Fibroblast of mammary gland (primary cell): ENCODE measurements at regions not wholly inside any gene's neighbourhood (a gene's known extent, or its start where the extent isn't known, plus 50 kb on each side); places are given as distances from the start of the nearest gene placed in this dataset.

Experiments
- DNase-seq: peaks from one replicate; pipeline ENCODE4 v3.0.0-alpha.2; 2010; ENCODE audit warnings: low read depth
- H3K4me3 ChIP-seq: 2 replicates; pipeline ENCODE4 v1.5.1; 2011; ENCODE audit warnings: low read depth, mild to moderate bottlenecking, low read length, moderate library complexity; ENCODE audit not compliant: control insufficient read depth
- TF ChIP-seq, protein P1 (sequence below): conservative IDR thresholded peaks from 2 replicates; pipeline ENCODE4 v1.5.1; 2011; ENCODE audit warnings: low read depth, low read length, inconsistent platforms; ENCODE audit not compliant: control insufficient read depth, insufficient read depth

DNA sequence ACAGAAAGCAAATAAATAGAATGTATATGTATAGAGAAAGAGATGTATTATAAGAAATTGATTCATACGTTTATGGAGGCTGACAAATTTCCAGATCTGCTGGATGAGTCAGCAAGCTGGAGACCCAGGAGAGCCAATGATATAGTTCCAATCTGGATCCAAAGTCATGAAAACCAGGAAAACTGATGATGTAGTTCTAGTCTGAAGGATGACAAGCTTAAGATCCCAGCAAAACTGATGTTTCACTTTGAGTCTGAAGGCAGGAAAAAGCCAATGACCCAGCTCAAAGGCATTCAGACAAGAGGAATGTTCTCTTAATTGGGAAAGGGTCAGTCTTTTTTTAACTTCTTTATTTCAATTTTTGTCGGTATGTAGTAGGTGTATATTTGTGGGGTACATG lies 102.6 kb downstream of the LHFPL1 start:
- DNase-seq = peak; percentile 15
- TF ChIP-seq, protein P1, sequence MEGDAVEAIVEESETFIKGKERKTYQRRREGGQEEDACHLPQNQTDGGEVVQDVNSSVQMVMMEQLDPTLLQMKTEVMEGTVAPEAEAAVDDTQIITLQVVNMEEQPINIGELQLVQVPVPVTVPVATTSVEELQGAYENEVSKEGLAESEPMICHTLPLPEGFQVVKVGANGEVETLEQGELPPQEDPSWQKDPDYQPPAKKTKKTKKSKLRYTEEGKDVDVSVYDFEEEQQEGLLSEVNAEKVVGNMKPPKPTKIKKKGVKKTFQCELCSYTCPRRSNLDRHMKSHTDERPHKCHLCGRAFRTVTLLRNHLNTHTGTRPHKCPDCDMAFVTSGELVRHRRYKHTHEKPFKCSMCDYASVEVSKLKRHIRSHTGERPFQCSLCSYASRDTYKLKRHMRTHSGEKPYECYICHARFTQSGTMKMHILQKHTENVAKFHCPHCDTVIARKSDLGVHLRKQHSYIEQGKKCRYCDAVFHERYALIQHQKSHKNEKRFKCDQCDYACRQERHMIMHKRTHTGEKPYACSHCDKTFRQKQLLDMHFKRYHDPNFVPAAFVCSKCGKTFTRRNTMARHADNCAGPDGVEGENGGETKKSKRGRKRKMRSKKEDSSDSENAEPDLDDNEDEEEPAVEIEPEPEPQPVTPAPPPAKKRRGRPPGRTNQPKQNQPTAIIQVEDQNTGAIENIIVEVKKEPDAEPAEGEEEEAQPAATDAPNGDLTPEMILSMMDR = no peak
- H3K4me3 ChIP-seq = no peak overlapping the region

GRCh38 chrX:112571388-112571787 lies 108.3 kb downstream of the LHFPL1 start:
- H3K4me3 ChIP-seq = no peak overlapping the region
- TF ChIP-seq, protein P1 = no peak
- DNase-seq = no peak

DNA sequence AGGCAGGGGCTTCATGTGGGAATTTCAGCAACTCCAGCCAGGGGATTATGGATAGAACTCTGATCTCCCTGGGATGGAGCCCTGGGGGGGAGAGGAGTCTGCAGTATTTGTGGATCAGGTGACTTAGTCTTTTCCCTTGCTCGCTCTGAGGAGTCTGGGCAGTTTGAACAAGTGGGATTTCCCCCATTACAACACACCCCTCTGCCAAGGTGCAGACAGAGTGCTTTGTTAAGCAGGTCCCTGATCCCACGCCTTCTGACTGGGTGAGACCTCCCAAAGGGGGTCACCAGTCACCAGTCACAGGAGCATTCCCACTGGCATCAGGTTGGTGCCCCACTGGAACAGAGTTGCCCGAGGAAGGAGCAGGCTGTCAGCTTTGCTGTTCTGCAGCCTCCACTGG lies 123.9 kb downstream of the LHFPL1 start:
- H3K4me3 ChIP-seq = no peak overlapping the region
- DNase-seq = no peak
- TF ChIP-seq, protein P1 = no peak

DNA sequence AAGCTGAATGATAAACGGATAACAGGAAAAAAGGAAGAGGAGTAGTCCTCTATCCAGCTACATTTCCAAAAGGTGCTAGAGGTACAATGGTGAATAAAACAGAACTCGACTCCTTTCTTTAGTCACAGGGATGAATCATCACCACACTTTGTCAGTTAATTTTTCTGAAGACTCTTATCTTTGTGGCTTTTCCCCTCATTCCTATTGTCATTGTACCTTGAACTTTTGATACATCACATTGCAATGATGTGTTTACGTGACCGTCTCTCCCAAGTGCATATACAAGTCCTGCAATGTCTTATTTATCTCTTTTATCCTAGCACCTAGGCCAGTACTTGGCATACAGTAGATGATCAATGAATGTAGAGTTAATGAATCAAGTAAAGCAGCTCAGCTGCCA lies 134.7 kb downstream of the LHFPL1 start:
- H3K4me3 ChIP-seq = no peak overlapping the region
- no peak for DNase-seq
- TF ChIP-seq, protein P1 = no peak

DNA sequence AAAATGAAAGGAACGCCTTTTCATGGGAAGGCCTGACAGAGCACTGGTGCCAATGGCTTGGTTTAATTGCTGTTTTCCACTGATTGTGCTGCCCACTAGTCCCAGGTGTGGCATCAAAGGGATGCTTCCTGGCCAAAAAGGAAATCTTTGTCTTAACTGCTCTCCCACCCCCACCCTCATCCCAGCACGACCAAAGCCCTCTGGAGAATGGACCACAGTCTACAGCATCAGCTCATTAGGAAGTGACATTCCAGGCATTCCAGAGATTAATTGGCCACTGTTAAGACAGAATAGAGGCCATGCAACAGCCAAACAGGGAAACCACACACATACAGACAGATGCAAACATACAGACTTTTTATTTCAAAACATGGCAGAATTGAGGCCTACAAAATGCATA lies 143.2 kb downstream of the LHFPL1 start:
- H3K4me3 ChIP-seq = no peak overlapping the region
- DNase-seq = no peak
- TF ChIP-seq, protein P1 = no peak

DNA sequence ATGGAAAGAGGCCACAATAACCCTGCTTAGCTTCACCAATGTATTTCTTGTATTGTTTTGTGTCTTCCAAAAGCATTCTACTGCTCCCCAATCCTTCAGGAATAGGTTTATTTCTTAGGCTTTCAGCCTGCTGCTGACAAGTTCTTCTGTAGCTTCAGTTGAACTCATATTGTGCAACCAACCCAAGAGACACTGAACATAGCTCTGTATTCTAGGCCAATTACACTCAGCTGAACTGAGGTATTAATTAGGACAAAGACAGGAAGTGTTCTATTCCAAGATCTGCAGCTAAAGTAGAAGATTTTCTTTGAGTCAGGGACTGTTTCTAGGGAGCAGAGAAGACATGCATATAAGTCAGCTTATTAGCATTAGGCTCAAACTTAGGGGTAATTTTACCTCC lies 151.8 kb downstream of the LHFPL1 start:
- no peak for DNase-seq
- no peak overlapping the region for H3K4me3 ChIP-seq

GRCh38 chrX:112521676-112522075 lies 158.1 kb downstream of the LHFPL1 start:
- no peak overlapping the region for H3K4me3 ChIP-seq
- DNase-seq = no peak
- TF ChIP-seq, protein P1 = no peak

More for the DNA sequence above, 151.8 kb downstream of the LHFPL1 start:
- TF ChIP-seq, protein P1 = no peak
